Nephron (organoid): ENCODE measurements at regions not wholly inside any gene's neighbourhood (a gene's known extent, or its start where the extent isn't known, plus 50 kb on each side); places are given as distances from the start of the nearest gene placed in this dataset.

Experiments
- H3K27ac Mint-ChIP-seq, 3 experiments: 2 replicates each; pipeline ENCODE4 v1.8.0; 2020; ENCODE audit warnings: mixed read lengths in 3 of 3, mild to moderate bottlenecking in 2 of 3, moderate library complexity in 1 of 3
- H3K27me3 Mint-ChIP-seq: 2 replicates; pipeline ENCODE4 v1.8.0; 2021; ENCODE audit warnings: low read depth, mild to moderate bottlenecking, moderate library complexity, mixed read lengths
- H3K36me3 Mint-ChIP-seq: 2 replicates; pipeline ENCODE4 v1.8.0; 2020; ENCODE audit warnings: low read depth, mixed read lengths
- H3K4me1 Mint-ChIP-seq: 2 replicates; pipeline ENCODE4 v1.8.0; 2020; ENCODE audit warnings: mixed read lengths
- H3K4me3 Mint-ChIP-seq, 3 experiments: 2 replicates each; pipeline ENCODE4 v1.8.0; 2020; ENCODE audit warnings: mild to moderate bottlenecking in 3 of 3, mixed read lengths in 3 of 3, moderate library complexity in 2 of 3
- H3K9me3 Mint-ChIP-seq: 2 replicates; pipeline ENCODE4 v1.8.0; 2020; ENCODE audit warnings: mixed read lengths
- TF ChIP-seq, protein P1 (sequence below), 3 experiments: fragments of 200-600 bp; sonication (generic); IDR thresholded peaks; one replicate each; pipeline ENCODE4 v1.5.0; 2021; ENCODE audit warnings: antibody characterized with exemption in 3 of 3; ENCODE audit not compliant: unreplicated experiment in 3 of 3

DNA sequence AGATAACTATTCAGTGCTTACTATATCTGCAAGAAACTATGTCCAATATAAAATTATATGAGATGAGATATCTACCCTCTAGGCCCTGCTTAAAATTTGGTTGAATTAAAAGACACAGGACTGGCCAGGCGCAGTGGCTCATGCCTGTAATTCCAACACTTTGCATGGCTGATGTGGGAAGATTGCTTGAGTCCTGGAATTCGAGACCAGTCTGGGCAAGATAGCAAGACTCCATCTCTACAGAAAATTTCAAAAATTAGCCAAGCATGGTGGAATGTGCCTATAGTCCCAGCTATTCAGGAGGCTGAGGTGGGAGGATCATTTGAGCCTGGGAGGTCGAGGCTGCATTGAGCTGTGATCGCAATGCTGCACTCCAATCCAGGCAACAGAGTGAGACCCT, 303.7 kb upstream of the UBE2E2 start:
- Mint-ChIP-seq H3K4me1 (peaks cover 27% of the 10 kb centered on the region), H3K36me3 (peaks cover 4% of the 10 kb centered on the region), H3K4me3 (no peak overlapping the region), H3K9me3 (peaks cover 19% of the 10 kb centered on the region), H3K27ac (no peak overlapping the region), H3K27me3 (no peaks in the 10 kb centered on the region)
- TF ChIP-seq, protein P1, sequence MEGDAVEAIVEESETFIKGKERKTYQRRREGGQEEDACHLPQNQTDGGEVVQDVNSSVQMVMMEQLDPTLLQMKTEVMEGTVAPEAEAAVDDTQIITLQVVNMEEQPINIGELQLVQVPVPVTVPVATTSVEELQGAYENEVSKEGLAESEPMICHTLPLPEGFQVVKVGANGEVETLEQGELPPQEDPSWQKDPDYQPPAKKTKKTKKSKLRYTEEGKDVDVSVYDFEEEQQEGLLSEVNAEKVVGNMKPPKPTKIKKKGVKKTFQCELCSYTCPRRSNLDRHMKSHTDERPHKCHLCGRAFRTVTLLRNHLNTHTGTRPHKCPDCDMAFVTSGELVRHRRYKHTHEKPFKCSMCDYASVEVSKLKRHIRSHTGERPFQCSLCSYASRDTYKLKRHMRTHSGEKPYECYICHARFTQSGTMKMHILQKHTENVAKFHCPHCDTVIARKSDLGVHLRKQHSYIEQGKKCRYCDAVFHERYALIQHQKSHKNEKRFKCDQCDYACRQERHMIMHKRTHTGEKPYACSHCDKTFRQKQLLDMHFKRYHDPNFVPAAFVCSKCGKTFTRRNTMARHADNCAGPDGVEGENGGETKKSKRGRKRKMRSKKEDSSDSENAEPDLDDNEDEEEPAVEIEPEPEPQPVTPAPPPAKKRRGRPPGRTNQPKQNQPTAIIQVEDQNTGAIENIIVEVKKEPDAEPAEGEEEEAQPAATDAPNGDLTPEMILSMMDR (IDR thresholded peaks at IDR 0.05; ENCODE audit: unreplicated experiment in 3 of 3) = no peak

DNA sequence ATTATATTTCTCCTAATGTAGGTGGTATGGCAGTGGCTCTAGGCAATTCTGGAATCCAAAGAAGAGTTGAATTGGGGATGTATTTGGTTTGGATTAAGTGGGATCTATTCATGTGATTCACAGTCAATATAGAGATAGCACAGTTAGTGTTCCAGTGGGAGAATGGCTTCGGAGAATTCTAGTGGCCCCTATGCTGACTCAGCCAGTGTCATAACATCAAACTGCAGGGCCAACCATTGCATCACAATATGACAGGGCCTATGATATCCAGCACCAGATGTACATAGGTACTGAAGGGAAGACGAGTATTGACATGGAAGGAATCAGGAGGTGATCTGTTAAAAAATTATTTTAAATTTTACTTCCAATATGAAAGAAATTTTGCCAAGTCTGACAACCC, 302.8 kb upstream of the UBE2E2 start:
- H3K27me3 Mint-ChIP-seq = no peaks in the 10 kb centered on the region
- TF ChIP-seq, protein P1 (IDR thresholded peaks at IDR 0.05; ENCODE audit: unreplicated experiment in 3 of 3) = no peak
- no peak overlapping the region for H3K27ac Mint-ChIP-seq
- no peak overlapping the region for H3K4me3 Mint-ChIP-seq
- peaks cover 19% of the 10 kb centered on the region for H3K9me3 Mint-ChIP-seq
- peaks cover 27% of the 10 kb centered on the region for H3K4me1 Mint-ChIP-seq
- peaks cover 4% of the 10 kb centered on the region for H3K36me3 Mint-ChIP-seq

DNA sequence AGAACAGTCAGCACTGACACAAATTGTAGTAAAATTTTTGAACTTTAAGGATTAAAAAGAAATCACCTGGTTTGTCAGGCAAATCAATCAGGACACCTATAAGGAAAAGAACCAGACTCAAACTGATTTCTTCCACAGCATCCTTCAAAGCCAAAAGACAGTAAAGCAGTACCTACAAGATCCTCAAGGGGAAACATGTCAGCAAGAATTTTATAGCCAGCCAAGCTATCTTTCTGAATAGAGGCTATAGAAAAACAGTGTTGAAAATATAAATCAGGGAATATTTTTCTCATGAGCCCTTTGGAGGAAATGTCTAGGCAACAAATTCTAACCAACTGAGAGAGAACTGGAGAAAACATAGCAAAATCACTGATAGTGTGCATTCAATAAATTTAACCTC, 301.4 kb upstream of the UBE2E2 start:
- H3K4me1 Mint-ChIP-seq = peaks cover 21% of the 10 kb centered on the region
- peaks cover 19% of the 10 kb centered on the region for H3K9me3 Mint-ChIP-seq
- H3K36me3 Mint-ChIP-seq = peaks cover 4% of the 10 kb centered on the region
- TF ChIP-seq, protein P1 (IDR thresholded peaks at IDR 0.05; ENCODE audit: unreplicated experiment in 3 of 3) = no peak
- H3K4me3 Mint-ChIP-seq = no peak overlapping the region
- H3K27ac Mint-ChIP-seq = no peak overlapping the region
- no peaks in the 10 kb centered on the region for H3K27me3 Mint-ChIP-seq

DNA sequence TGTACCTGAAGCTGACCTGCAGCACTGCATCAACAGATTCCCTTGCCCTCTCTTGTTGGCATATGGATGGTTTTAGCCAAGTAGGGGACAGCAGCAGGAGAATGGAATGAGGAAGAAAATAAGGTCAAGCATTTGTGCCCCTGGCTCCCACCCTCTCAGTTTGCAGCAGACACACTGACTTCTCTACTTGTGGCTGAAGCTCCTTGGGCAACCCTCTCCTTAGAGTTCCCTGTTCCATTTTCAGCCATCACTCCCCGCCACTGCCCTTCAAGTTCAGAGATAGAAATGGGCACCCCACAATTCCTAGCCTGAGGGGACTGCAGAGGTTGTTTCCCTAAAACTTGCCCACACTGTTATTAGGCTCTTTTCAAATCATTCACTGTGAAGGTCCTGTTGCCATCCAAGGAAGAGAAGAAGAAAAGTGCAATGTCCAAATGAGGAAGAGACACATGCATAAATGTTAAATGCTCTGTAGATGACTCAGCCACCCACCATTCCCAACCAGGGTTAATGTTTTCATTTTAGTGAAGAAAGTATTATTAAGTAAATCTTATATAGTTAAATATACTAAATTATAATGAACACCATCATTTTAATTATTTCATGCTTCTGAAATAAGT, 295.9 kb upstream of the UBE2E2 start:
- TF ChIP-seq, protein P1 (IDR thresholded peaks at IDR 0.05; ENCODE audit: unreplicated experiment in 3 of 3) = no peak
- peak overlapping the region in 1 of 3 experiments; percentile 64 for H3K27ac Mint-ChIP-seq
- no peaks in the 10 kb centered on the region for H3K36me3 Mint-ChIP-seq
- H3K27me3 Mint-ChIP-seq = no peaks in the 10 kb centered on the region
- peaks cover 6% of the 10 kb centered on the region for H3K9me3 Mint-ChIP-seq
- H3K4me1 Mint-ChIP-seq = peaks cover 20% of the 10 kb centered on the region
- no peak overlapping the region for H3K4me3 Mint-ChIP-seq

DNA sequence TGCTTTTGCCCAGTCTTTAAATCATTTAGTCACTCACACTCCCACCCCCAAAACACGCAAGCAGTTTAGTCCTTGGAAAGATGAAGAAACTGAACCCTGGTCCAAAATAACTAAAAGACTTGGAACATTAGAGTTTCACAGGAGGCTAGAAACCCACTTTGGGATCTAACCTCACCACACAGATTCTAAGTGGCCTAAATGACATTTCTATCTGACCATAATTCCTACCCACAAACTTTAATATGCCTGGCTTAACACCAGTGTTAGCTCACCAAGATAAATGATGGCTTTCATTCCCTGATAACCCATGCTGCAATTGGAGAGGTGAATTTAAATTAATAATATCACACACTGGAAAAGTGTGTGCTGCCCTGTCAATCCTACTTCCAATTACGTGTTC, 295.3 kb upstream of the UBE2E2 start:
- Mint-ChIP-seq H3K36me3 (no peaks in the 10 kb centered on the region), H3K4me1 (peaks cover 16% of the 10 kb centered on the region), H3K27ac (peak overlapping the region in 1 of 3 experiments; percentile 64), H3K9me3 (peaks cover under 1% of the 10 kb centered on the region), H3K4me3 (no peak overlapping the region), H3K27me3 (no peaks in the 10 kb centered on the region)
- TF ChIP-seq, protein P1 (IDR thresholded peaks at IDR 0.05; ENCODE audit: unreplicated experiment in 3 of 3) = no peak

DNA sequence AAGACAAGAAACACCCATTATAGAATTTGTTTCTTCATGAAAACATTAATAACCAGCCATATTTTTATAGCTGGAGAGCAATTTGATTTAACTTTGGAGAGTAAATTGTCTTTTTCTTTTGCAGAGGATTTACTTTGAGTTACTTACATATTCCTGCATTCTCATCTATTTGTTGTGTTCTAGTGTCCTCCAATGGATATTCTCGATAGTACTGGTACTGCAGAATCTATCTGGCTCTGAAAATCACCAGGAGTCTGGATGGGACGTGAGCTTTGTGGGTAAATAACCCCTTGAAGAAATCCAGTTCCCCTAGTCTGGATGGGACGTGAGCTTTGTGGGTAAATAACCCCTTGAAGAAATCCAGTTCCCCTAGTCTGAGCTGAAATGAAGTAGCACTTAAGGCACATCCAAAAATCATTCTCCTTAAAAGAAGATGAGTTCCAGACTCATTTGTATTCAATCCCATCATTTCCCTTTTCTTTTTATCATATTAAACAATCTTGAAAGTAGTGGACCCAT, 294.1 kb upstream of the UBE2E2 start:
- H3K27ac Mint-ChIP-seq = peak overlapping the region in 2 of 3 experiments; percentile 39 to 57
- no peak overlapping the region for H3K4me3 Mint-ChIP-seq
- no peaks in the 10 kb centered on the region for H3K9me3 Mint-ChIP-seq
- peaks cover 15% of the 10 kb centered on the region for H3K4me1 Mint-ChIP-seq
- no peaks in the 10 kb centered on the region for H3K36me3 Mint-ChIP-seq
- TF ChIP-seq, protein P1 (IDR thresholded peaks at IDR 0.05; ENCODE audit: unreplicated experiment in 3 of 3) = peak in 2 of 3 experiments; percentile 38 to 50
- no peaks in the 10 kb centered on the region for H3K27me3 Mint-ChIP-seq
